ENCODE measurements at regions not wholly inside any gene's neighbourhood (a gene's known extent, or its start where the extent isn't known, plus 50 kb on each side); places are given as distances from the start of the nearest gene placed in this dataset.
A peak's percentile ranks its signal among the peaks of the same experiment; 100 is the strongest.

DNA sequence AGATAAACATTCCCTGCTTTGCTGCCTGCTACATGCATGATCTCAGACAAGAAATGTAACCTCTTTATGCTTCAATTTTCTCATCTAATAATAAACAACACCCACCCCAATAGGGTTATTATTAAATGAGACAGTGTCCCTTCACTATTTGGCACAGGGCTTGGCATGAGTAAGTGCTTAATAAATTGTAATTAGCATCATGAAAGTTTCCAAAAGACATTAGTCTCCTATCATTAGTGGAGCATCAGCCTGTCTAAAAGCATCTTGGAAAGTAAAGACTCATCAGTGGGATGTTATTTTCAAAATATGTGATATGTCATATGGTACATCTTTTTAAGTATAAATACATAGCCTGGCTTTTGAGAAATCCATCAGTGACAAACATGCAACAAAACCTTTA lies 275.0 kb downstream of the ZEB2 start:
- Histone ChIP-seq H3K4me2 (replicated peaks; ENCODE audit: low read depth, low read length, poor library complexity, severe bottlenecking) (no peak overlapping the region), H3K4me1 (ENCODE audit: control insufficient read depth in 2 of 2, insufficient read depth in 2 of 2, low read length in 2 of 2) (peaks cover 29 to 35% of the 10 kb centered on the region in 2 donors), H3K4me3 (ENCODE audit: control extremely low read depth in 1 of 5, extremely low read depth in 1 of 5, insufficient read depth in 1 of 5, low read depth in 2 of 5, low read length in 4 of 5) (no peak overlapping the region), H3K79me2 (ENCODE audit: control insufficient read depth, insufficient read depth, low read length) (peaks cover 14% of the 10 kb centered on the region), H3K27me3 (replicated peaks in 1 of 4; ENCODE audit: control extremely low read depth in 1 of 4, control insufficient read depth in 3 of 4, insufficient read depth in 4 of 4, low read length in 3 of 4) (no peaks in the 10 kb centered on the region), H3K27ac (ENCODE audit: low read length in 2 of 2) (no peak overlapping the region), H2AFZ (ENCODE audit: insufficient read depth, low read depth, low read length, poor library complexity, severe bottlenecking) (no peak overlapping the region), H3K9ac (ENCODE audit: low read length) (no peak overlapping the region), H3K36me3 (replicated peaks in 1 of 2; ENCODE audit: control extremely low read depth in 1 of 2, control insufficient read depth in 1 of 2, extremely low read depth in 1 of 2, insufficient read depth in 2 of 2, low read length in 1 of 2) (no peaks in the 10 kb centered on the region), H4K20me1 (ENCODE audit: control insufficient read depth, insufficient read depth, low read length, poor library complexity, severe bottlenecking) (no peaks in the 10 kb centered on the region), H3K9me3 (ENCODE audit: control extremely low read depth in 1 of 3, control insufficient read depth in 2 of 3, insufficient read depth in 1 of 3, low read length in 2 of 3) (no peaks in the 10 kb centered on the region)
- CTCF ChIA-PET = no interaction called here
- no peaks in the 10 kb centered on the region for H3K9me3 Mint-ChIP-seq (ENCODE audit: insufficient read depth)
- no peaks in the 10 kb centered on the region for H3K27me3 Mint-ChIP-seq
- intact Hi-C loops (cut with micrococcal nuclease) = loop anchor here (5.0 to 10.0 kb wide), 3 partner anchors 32 to 270 kb away; no protein-coding TSS in a partner anchor
- no peak overlapping the region for H3K4me3 Mint-ChIP-seq
- ATAC-seq (ENCODE audit: low read depth) (no peak), DNase-seq (no peak)
- no peak overlapping the region for H3K27ac Mint-ChIP-seq
- H3K4me1 Mint-ChIP-seq = peaks cover 56% of the 10 kb centered on the region
- POLR2A ChIA-PET = no interaction called here
- no peak for TF ChIP-seq EZH2 (IDR thresholded peaks at IDR 0.05; ENCODE audit: borderline replicate concordance, insufficient read depth, low read depth, low read length, poor library complexity, severe bottlenecking)
- TF ChIP-seq, protein P1, sequence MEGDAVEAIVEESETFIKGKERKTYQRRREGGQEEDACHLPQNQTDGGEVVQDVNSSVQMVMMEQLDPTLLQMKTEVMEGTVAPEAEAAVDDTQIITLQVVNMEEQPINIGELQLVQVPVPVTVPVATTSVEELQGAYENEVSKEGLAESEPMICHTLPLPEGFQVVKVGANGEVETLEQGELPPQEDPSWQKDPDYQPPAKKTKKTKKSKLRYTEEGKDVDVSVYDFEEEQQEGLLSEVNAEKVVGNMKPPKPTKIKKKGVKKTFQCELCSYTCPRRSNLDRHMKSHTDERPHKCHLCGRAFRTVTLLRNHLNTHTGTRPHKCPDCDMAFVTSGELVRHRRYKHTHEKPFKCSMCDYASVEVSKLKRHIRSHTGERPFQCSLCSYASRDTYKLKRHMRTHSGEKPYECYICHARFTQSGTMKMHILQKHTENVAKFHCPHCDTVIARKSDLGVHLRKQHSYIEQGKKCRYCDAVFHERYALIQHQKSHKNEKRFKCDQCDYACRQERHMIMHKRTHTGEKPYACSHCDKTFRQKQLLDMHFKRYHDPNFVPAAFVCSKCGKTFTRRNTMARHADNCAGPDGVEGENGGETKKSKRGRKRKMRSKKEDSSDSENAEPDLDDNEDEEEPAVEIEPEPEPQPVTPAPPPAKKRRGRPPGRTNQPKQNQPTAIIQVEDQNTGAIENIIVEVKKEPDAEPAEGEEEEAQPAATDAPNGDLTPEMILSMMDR (IDR thresholded peaks at IDR 0.05) = no peak

DNA sequence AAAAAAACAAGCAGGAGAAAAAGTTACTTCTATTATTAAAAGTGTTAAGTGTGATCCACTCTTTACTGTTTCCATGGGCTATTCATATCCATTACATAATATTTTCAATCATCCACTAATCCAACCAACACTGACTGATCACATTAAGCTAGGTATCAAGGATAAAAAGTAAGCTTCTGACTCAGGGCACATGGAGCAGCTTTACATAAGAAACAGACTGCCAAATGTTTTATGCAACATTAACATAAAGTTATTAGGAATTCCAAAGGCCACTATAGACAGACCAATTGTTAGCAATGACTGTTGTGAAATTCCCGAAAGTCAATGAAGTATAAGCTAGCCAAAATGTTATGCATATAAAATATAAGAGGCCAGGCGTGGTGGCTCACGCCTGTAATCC lies 277.6 kb downstream of the ZEB2 start:
- ChIA-PET POLR2A (interaction anchor here (0.7 kb wide), 2 partner anchors 19 to 1169 kb away, joined by 3 read pairs; no protein-coding TSS in a partner anchor), CTCF (no interaction called here)
- ATAC-seq (ENCODE audit: low read depth) = no peak
- WGBS (ENCODE audit: insufficient coverage) = 100% methylated on average over 1 of the region's 3 CpGs
- Histone ChIP-seq H3K27ac (ENCODE audit: low read length in 2 of 2) (peak overlapping the region; percentile 67 to 83), H3K36me3 (replicated peaks in 1 of 2; ENCODE audit: control extremely low read depth in 1 of 2, control insufficient read depth in 1 of 2, extremely low read depth in 1 of 2, insufficient read depth in 2 of 2, low read length in 1 of 2) (no peaks in the 10 kb centered on the region), H3K4me3 (ENCODE audit: control extremely low read depth in 1 of 5, extremely low read depth in 1 of 5, insufficient read depth in 1 of 5, low read depth in 2 of 5, low read length in 4 of 5) (peak overlapping the region in 1 of 5 experiments; percentile 8), H3K4me2 (replicated peaks; ENCODE audit: low read depth, low read length, poor library complexity, severe bottlenecking) (peak overlapping the region; percentile 74), H3K79me2 (ENCODE audit: control insufficient read depth, insufficient read depth, low read length) (peaks cover 21% of the 10 kb centered on the region), H3K27me3 (replicated peaks in 1 of 4; ENCODE audit: control extremely low read depth in 1 of 4, control insufficient read depth in 3 of 4, insufficient read depth in 4 of 4, low read length in 3 of 4) (no peaks in the 10 kb centered on the region), H3K4me1 (ENCODE audit: control insufficient read depth in 2 of 2, insufficient read depth in 2 of 2, low read length in 2 of 2) (peaks cover 55 to 58% of the 10 kb centered on the region in 2 donors), H3K9me3 (ENCODE audit: control extremely low read depth in 1 of 3, control insufficient read depth in 2 of 3, insufficient read depth in 1 of 3, low read length in 2 of 3) (peaks cover 0 to 3% (median 0%) of the 10 kb centered on the region in 3 donors), H3K9ac (ENCODE audit: low read length) (no peak overlapping the region), H2AFZ (ENCODE audit: insufficient read depth, low read depth, low read length, poor library complexity, severe bottlenecking) (no peak overlapping the region), H4K20me1 (ENCODE audit: control insufficient read depth, insufficient read depth, low read length, poor library complexity, severe bottlenecking) (no peaks in the 10 kb centered on the region)
- peak overlapping the region; percentile 91 for H3K27ac Mint-ChIP-seq
- TF ChIP-seq EZH2 (IDR thresholded peaks at IDR 0.05; ENCODE audit: borderline replicate concordance, insufficient read depth, low read depth, low read length, poor library complexity, severe bottlenecking) = no peak
- TF ChIP-seq, protein P1 (IDR thresholded peaks at IDR 0.05) = no peak
- DNase-seq = no peak
- H3K4me3 Mint-ChIP-seq = peak overlapping the region; percentile 30
- intact Hi-C loops (cut with micrococcal nuclease) = loop anchor here (5.0 to 10.0 kb wide), 3 partner anchors 35 to 272 kb away; no protein-coding TSS in a partner anchor
- H3K9me3 Mint-ChIP-seq (ENCODE audit: insufficient read depth) = no peaks in the 10 kb centered on the region
- H3K4me1 Mint-ChIP-seq = peaks cover 68% of the 10 kb centered on the region
- no peaks in the 10 kb centered on the region for H3K27me3 Mint-ChIP-seq
